ENCODE measurements at regions not wholly inside any gene's neighbourhood (a gene's known extent, or its start where the extent isn't known, plus 50 kb on each side); places are given as distances from the start of the nearest gene placed in this dataset.

- no peak overlapping the region for H3K4me3 ChIP-seq (replicated peaks; ENCODE audit: insufficient read depth, low read length)
- no peak overlapping the region for H3K27ac ChIP-seq (replicated peaks)
- no peak for DNase-seq (ENCODE audit: low read depth in 1 of 2, low spot score in 1 of 2)
These were observed 201.2 kb upstream of the PTGFR start for GRCh38 chr1:78289603-78290002.

GRCh38 chr1:78291418-78291817 lies 199.4 kb upstream of the PTGFR start:
- DNase-seq (ENCODE audit: low read depth in 1 of 2, low spot score in 1 of 2), result no peak
- Histone ChIP-seq H3K4me3 (replicated peaks; ENCODE audit: insufficient read depth, low read length) (no peak overlapping the region), H3K27ac (replicated peaks) (no peak overlapping the region), H3K27me3 (ENCODE audit: insufficient read depth, poor library complexity, severe bottlenecking) (no peaks in the 10 kb centered on the region)
- TF ChIP-seq REST (IDR thresholded peaks at IDR 0.05; ENCODE audit: insufficient replicate concordance, low read depth), result no peak
- TF ChIP-seq POLR2AphosphoS5 (IDR thresholded peaks at IDR 0.05; ENCODE audit: low read depth), result no peak
- no peak for TF ChIP-seq SPI1 (IDR thresholded peaks at IDR 0.05; ENCODE audit: borderline replicate concordance, low read depth)
- no peak for TF ChIP-seq GABPA (IDR thresholded peaks at IDR 0.05; ENCODE audit: low read depth)
- no peak for TF ChIP-seq CTCF (IDR thresholded peaks at IDR 0.05; ENCODE audit: insufficient read depth, low read length)

More at GRCh38 chr1:78289603-78290002, 201.2 kb upstream of the PTGFR start:
- TF ChIP-seq CTCF (IDR thresholded peaks at IDR 0.05; ENCODE audit: insufficient read depth, low read length), result no peak
- TF ChIP-seq GABPA (IDR thresholded peaks at IDR 0.05; ENCODE audit: low read depth), result no peak
- TF ChIP-seq SPI1 (IDR thresholded peaks at IDR 0.05; ENCODE audit: borderline replicate concordance, low read depth), result no peak
- no peak for TF ChIP-seq REST (IDR thresholded peaks at IDR 0.05; ENCODE audit: insufficient replicate concordance, low read depth)
- no peak for TF ChIP-seq POLR2AphosphoS5 (IDR thresholded peaks at IDR 0.05; ENCODE audit: low read depth)
- no peaks in the 10 kb centered on the region for H3K27me3 ChIP-seq (ENCODE audit: insufficient read depth, poor library complexity, severe bottlenecking)

- TF ChIP-seq POLR2AphosphoS5 (IDR thresholded peaks at IDR 0.05; ENCODE audit: low read depth), result no peak
- no peak for TF ChIP-seq REST (IDR thresholded peaks at IDR 0.05; ENCODE audit: insufficient replicate concordance, low read depth)
- TF ChIP-seq GABPA (IDR thresholded peaks at IDR 0.05; ENCODE audit: low read depth), result no peak
- TF ChIP-seq CTCF (IDR thresholded peaks at IDR 0.05; ENCODE audit: insufficient read depth, low read length), result no peak
- TF ChIP-seq SPI1 (IDR thresholded peaks at IDR 0.05; ENCODE audit: borderline replicate concordance, low read depth), result no peak
- no peak overlapping the region for H3K27ac ChIP-seq (replicated peaks)
- no peak for DNase-seq (ENCODE audit: low read depth in 1 of 2, low spot score in 1 of 2)
- H3K4me3 ChIP-seq (replicated peaks; ENCODE audit: insufficient read depth, low read length), result no peak overlapping the region
- no peaks in the 10 kb centered on the region for H3K27me3 ChIP-seq (ENCODE audit: insufficient read depth, poor library complexity, severe bottlenecking)
These were observed 198.9 kb upstream of the PTGFR start for GRCh38 chr1:78291872-78292271.

All from HL-60 (cell line).